GM12873 (cell line): ENCODE measurements at regions not wholly inside any gene's neighbourhood (a gene's known extent, or its start where the extent isn't known, plus 50 kb on each side); places are given as distances from the start of the nearest gene placed in this dataset.

ENCODE experiments used
- TF ChIP-seq, protein P1 (sequence below): IDR thresholded peaks from 2 replicates; pipeline ENCODE4 v1.5.1; 2012; ENCODE audit warnings: low read depth, mild to moderate bottlenecking, moderate library complexity, low read length, control low read depth; ENCODE audit not compliant: insufficient read depth; ENCODE audit errors: missing control alignments

GRCh38 chr21:28810826-28811524 lies 181.7 kb downstream of the LTN1 start:
- TF ChIP-seq, protein P1, sequence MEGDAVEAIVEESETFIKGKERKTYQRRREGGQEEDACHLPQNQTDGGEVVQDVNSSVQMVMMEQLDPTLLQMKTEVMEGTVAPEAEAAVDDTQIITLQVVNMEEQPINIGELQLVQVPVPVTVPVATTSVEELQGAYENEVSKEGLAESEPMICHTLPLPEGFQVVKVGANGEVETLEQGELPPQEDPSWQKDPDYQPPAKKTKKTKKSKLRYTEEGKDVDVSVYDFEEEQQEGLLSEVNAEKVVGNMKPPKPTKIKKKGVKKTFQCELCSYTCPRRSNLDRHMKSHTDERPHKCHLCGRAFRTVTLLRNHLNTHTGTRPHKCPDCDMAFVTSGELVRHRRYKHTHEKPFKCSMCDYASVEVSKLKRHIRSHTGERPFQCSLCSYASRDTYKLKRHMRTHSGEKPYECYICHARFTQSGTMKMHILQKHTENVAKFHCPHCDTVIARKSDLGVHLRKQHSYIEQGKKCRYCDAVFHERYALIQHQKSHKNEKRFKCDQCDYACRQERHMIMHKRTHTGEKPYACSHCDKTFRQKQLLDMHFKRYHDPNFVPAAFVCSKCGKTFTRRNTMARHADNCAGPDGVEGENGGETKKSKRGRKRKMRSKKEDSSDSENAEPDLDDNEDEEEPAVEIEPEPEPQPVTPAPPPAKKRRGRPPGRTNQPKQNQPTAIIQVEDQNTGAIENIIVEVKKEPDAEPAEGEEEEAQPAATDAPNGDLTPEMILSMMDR = no peak

- TF ChIP-seq, protein P1 = no peak
These were observed 186.8 kb downstream of the LTN1 start for GRCh38 chr21:28805885-28806284.

- TF ChIP-seq, protein P1 = no peak
These were observed 188.5 kb downstream of the LTN1 start for GRCh38 chr21:28804089-28804670.

- TF ChIP-seq, protein P1 = no peak
These were observed 190.8 kb downstream of the LTN1 start for GRCh38 chr21:28801906-28802305.

- TF ChIP-seq, protein P1 = no peak
These were observed 192.8 kb downstream of the LTN1 start for GRCh38 chr21:28799926-28800325.

DNA sequence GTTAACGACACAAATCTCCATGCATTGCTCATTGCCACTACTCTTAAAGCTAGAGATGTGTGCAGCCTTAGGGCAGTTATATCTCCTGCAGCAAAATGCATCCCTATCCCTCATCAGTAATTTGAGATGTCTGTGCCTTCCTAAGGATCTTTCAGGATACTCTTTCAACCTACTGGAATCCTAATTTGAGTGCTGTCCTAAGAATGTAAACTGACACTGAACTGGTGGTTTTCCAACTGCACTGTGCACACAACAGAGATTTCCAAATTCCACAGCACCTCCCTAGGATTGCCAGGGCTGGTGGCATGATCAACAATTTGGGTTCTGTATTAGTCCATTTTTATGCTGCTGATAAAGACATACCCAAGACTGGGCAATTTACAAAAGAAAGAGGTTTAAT lies 193.9 kb downstream of the LTN1 start:
- TF ChIP-seq, protein P1 = no peak

- TF ChIP-seq, protein P1 = no peak
These were observed 197.4 kb downstream of the LTN1 start for GRCh38 chr21:28795251-28795650.
